ENCODE measurements at regions not wholly inside any gene's neighbourhood (a gene's known extent, or its start where the extent isn't known, plus 50 kb on each side); places are given as distances from the start of the nearest gene placed in this dataset.

DNA sequence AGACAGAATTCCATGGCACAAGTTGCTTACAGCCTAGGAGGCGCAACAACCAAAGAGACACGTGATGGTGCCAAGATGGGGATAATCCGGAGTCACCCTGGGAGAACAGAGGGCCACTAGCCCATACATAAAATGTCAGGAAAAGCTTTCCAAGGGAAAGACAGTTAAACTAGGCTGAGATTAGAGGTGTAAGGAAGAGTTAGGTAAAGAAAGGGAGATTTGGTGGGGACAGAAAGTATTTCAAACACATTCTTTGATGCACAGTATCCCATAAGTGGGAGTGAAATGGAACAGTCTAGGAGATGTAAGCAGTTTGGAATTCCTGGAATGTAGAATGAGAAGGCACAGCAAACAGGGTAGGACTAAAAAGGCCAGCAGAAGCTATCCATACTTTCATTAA is 860.9 kb upstream of the LCORL start:
- TF ChIP-seq POLR2A (IDR thresholded peaks at IDR 0.05; ENCODE audit: low read depth, low read length), result no peak
- TF ChIP-seq, protein P1, sequence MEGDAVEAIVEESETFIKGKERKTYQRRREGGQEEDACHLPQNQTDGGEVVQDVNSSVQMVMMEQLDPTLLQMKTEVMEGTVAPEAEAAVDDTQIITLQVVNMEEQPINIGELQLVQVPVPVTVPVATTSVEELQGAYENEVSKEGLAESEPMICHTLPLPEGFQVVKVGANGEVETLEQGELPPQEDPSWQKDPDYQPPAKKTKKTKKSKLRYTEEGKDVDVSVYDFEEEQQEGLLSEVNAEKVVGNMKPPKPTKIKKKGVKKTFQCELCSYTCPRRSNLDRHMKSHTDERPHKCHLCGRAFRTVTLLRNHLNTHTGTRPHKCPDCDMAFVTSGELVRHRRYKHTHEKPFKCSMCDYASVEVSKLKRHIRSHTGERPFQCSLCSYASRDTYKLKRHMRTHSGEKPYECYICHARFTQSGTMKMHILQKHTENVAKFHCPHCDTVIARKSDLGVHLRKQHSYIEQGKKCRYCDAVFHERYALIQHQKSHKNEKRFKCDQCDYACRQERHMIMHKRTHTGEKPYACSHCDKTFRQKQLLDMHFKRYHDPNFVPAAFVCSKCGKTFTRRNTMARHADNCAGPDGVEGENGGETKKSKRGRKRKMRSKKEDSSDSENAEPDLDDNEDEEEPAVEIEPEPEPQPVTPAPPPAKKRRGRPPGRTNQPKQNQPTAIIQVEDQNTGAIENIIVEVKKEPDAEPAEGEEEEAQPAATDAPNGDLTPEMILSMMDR (IDR thresholded peaks at IDR 0.05; ENCODE audit: extremely low read depth in 1 of 2, insufficient read depth in 1 of 2, low read depth in 1 of 2, low read length in 2 of 2), result no peak
- TF ChIP-seq GATA2 (IDR thresholded peaks at IDR 0.05; ENCODE audit: insufficient read depth, insufficient read length, low read depth, low read length), result no peak
- no peak for TF ChIP-seq EZH2 (IDR thresholded peaks at IDR 0.05; ENCODE audit: borderline replicate concordance, low read depth, low read length, severe bottlenecking)
- TF ChIP-seq POLR2AphosphoS5 (IDR thresholded peaks at IDR 0.05; ENCODE audit: insufficient read depth, low read depth, low read length), result no peak
- TF ChIP-seq MYC (IDR thresholded peaks at IDR 0.05; ENCODE audit: low read depth, low read length), result no peak
- TF ChIP-seq, protein P2, sequence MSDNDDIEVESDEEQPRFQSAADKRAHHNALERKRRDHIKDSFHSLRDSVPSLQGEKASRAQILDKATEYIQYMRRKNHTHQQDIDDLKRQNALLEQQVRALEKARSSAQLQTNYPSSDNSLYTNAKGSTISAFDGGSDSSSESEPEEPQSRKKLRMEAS (IDR thresholded peaks at IDR 0.05; ENCODE audit: insufficient read depth, insufficient read length), result no peak
- TF ChIP-seq FOS (IDR thresholded peaks at IDR 0.05; ENCODE audit: borderline replicate concordance, insufficient read depth, low read length), result no peak
- no peak for TF ChIP-seq JUN (IDR thresholded peaks at IDR 0.05; ENCODE audit: borderline replicate concordance, insufficient read depth, insufficient read length, low read depth)

All from endothelial cell of umbilical vein (primary cell).